H1 (cell line): ENCODE measurements at regions not wholly inside any gene's neighbourhood (a gene's known extent, or its start where the extent isn't known, plus 50 kb on each side); places are given as distances from the start of the nearest gene placed in this dataset.

ENCODE experiments used
- CTCF ChIA-PET: fragments of 300-600 bp; sonication (Branson Sonifier 250); formaldehyde crosslinking; loops from one replicate; lab custom pipeline; 2021; ENCODE audit not compliant: partially characterized antibody; lab: Charles Lee
- POLR2A ChIA-PET: fragments of 300-600 bp; sonication (Branson Sonifier 250); formaldehyde crosslinking; loops from one replicate; lab custom pipeline; 2021; ENCODE audit warnings: inconsistent platforms; ENCODE audit not compliant: partially characterized antibody; lab: Charles Lee
- DNase-seq, 2 experiments: peaks; one replicate each; pipeline versions ENCODE4 v3.0.0 to v3.0.0-alpha.2; 2010 to 2022; ENCODE audit warnings: low spot score in 2 of 2, low read depth in 1 of 2, mixed read lengths in 1 of 2
- FAIRE-seq: peaks from 2 replicates; lab custom pipeline; 2011; peaks lifted over from hg19 to GRCh38; lab: Jason Lieb, UNC
- H2AFZ ChIP-seq: 2 replicates; pipeline ENCODE4 v1.8.1; 2012; ENCODE audit warnings: low read length, inconsistent platforms
- H2AK5ac ChIP-seq: 2 replicates; pipeline ENCODE4 v1.6.1; 2013; ENCODE audit warnings: low read depth, low read length
- H2BK120ac ChIP-seq: replicated peaks from 2 replicates; pipeline ENCODE3; 2013; ENCODE audit warnings: low read depth, low read length, inconsistent platforms
- H2BK12ac ChIP-seq: 2 replicates; pipeline ENCODE4 v1.6.1; 2013; ENCODE audit warnings: low read depth, low read length
- H2BK15ac ChIP-seq: 2 replicates; pipeline ENCODE4 v1.6.1; 2013; ENCODE audit warnings: low read length
- H2BK20ac ChIP-seq: 2 replicates; pipeline ENCODE4 v1.6.1; 2013; ENCODE audit warnings: low read length
- H2BK5ac ChIP-seq: 2 replicates; pipeline ENCODE4 v1.6.1; 2013; ENCODE audit warnings: low read depth, low read length
- H3K14ac ChIP-seq: 2 replicates; pipeline ENCODE4 v1.6.1; 2013; ENCODE audit warnings: inconsistent platforms; ENCODE audit not compliant: insufficient read length
- H3K18ac ChIP-seq: 2 replicates; pipeline ENCODE4 v1.6.1; 2013; ENCODE audit warnings: low read length; ENCODE audit errors: extremely low read depth
- H3K23ac ChIP-seq: 2 replicates; pipeline ENCODE4 v1.6.1; 2013; ENCODE audit warnings: inconsistent platforms; ENCODE audit not compliant: insufficient read length
- H3K23me2 ChIP-seq: 2 replicates; pipeline ENCODE4 v1.6.1; 2013; ENCODE audit warnings: low read depth, low read length
- H3K27ac ChIP-seq: 2 replicates; pipeline ENCODE4 v1.6.1; 2011; ENCODE audit warnings: low read depth, low read length, inconsistent platforms
- H3K27me3 ChIP-seq, 4 experiments: replicated peaks in 1 of 4; 1 replicate in 1 of 4; 2 replicates in 3 of 4; pipeline versions ENCODE4 v1.6.1 to v1.8.1; 2011 to 2013; ENCODE audit warnings: low read length in 3 of 4, mild to moderate bottlenecking in 3 of 4, inconsistent platforms in 2 of 4, mixed read lengths in 2 of 4, moderate library complexity in 1 of 4; ENCODE audit not compliant: control insufficient read depth in 3 of 4, insufficient read depth in 3 of 4; ENCODE audit errors: extremely low read depth in 1 of 4
- H3K36me3 ChIP-seq, 4 experiments: 2 replicates each; pipeline versions ENCODE4 v1.6.1 to v1.8.1; 2011 to 2013; ENCODE audit warnings: mild to moderate bottlenecking in 4 of 4, low read length in 3 of 4, moderate library complexity in 2 of 4, control low read depth in 1 of 4, inconsistent platforms in 1 of 4; ENCODE audit not compliant: insufficient read depth in 4 of 4, control insufficient read depth in 2 of 4
- H3K4ac ChIP-seq: replicated peaks from 2 replicates; pipeline ENCODE3; 2013; ENCODE audit warnings: low read length, low read depth, mixed read lengths, inconsistent platforms; ENCODE audit not compliant: insufficient read length
- H3K4me1 ChIP-seq, 4 experiments: replicated peaks in 1 of 4; 1 replicate in 1 of 4; 2 replicates in 3 of 4; pipeline versions ENCODE4 v1.6.1 to v1.8.1; 2011 to 2013; ENCODE audit warnings: low read length in 3 of 4, inconsistent platforms in 2 of 4, mixed read lengths in 1 of 4; ENCODE audit not compliant: insufficient read depth in 4 of 4, control insufficient read depth in 3 of 4
- H3K4me2 ChIP-seq, 2 experiments: 2 replicates each; pipeline versions ENCODE4 v1.6.1 to v1.8.1; 2011 to 2013; ENCODE audit warnings: low read depth in 2 of 2, low read length in 2 of 2, control low read depth in 1 of 2, inconsistent platforms in 1 of 2, mild to moderate bottlenecking in 1 of 2; ENCODE audit not compliant: insufficient read depth in 1 of 2
- H3K4me3 ChIP-seq, 4 experiments: fragments of 200-600, 300-600 bp in 1 of 4; sonication (generic), shearing (Covaris generic), sonication (Bioruptor Twin) in 1 of 4; 2 replicates each; pipeline versions ENCODE4 v1.5.1 to v1.8.1; 2011 to 2016; ENCODE audit warnings: low read length in 4 of 4, low read depth in 3 of 4, control low read depth in 2 of 4, inconsistent platforms in 2 of 4, mild to moderate bottlenecking in 2 of 4, mixed read lengths in 1 of 4, moderate library complexity in 1 of 4; ENCODE audit not compliant: insufficient read depth in 2 of 4; ENCODE audit errors: extremely low read depth in 1 of 4
- H3K56ac ChIP-seq: replicated peaks from 2 replicates; pipeline ENCODE3; 2013; ENCODE audit warnings: low read depth, mild to moderate bottlenecking, mixed read lengths, low read length, inconsistent platforms; ENCODE audit not compliant: insufficient read length
- H3K79me1 ChIP-seq: 2 replicates; pipeline ENCODE4 v1.6.1; 2013; ENCODE audit warnings: low read depth, low read length, control low read depth
- H3K79me2 ChIP-seq, 2 experiments: 2 replicates each; pipeline versions ENCODE4 v1.6.1 to v1.8.1; 2012 to 2013; ENCODE audit warnings: low read length in 2 of 2, mild to moderate bottlenecking in 2 of 2, inconsistent platforms in 1 of 2; ENCODE audit not compliant: insufficient read depth in 2 of 2, control insufficient read depth in 1 of 2
- H3K9ac ChIP-seq, 4 experiments: replicated peaks in 1 of 4; 1 replicate in 1 of 4; 2 replicates in 3 of 4; pipeline versions ENCODE4 v1.6.1 to v1.8.1; 2011 to 2013; ENCODE audit warnings: low read depth in 3 of 4, low read length in 3 of 4, control low read depth in 2 of 4, mild to moderate bottlenecking in 2 of 4, moderate library complexity in 2 of 4, inconsistent platforms in 1 of 4; ENCODE audit errors: extremely low read depth in 1 of 4
- H3K9me3 ChIP-seq, 2 experiments: 2 replicates each; pipeline versions ENCODE4 v1.6.1 to v1.8.1; 2012 to 2013; ENCODE audit warnings: mild to moderate bottlenecking in 2 of 2, moderate library complexity in 2 of 2, control low read depth in 1 of 2, inconsistent platforms in 1 of 2, low read depth in 1 of 2, low read length in 1 of 2, mixed read lengths in 1 of 2; ENCODE audit not compliant: insufficient read depth in 2 of 2
- H4K20me1 ChIP-seq, 2 experiments: replicated peaks in 1 of 2; 2 replicates each; pipeline versions ENCODE3 to v1.8.1; 2011 to 2013; ENCODE audit warnings: inconsistent platforms in 2 of 2, low read length in 2 of 2, mild to moderate bottlenecking in 1 of 2; ENCODE audit not compliant: insufficient read depth in 2 of 2, control insufficient read depth in 1 of 2
- H4K5ac ChIP-seq: 2 replicates; pipeline ENCODE4 v1.6.1; 2013; ENCODE audit warnings: low read length, low read depth, mixed read lengths, inconsistent platforms; ENCODE audit not compliant: insufficient read length
- H4K8ac ChIP-seq: 2 replicates; pipeline ENCODE4 v1.8.0; 2013; ENCODE audit warnings: mild to moderate bottlenecking, moderate library complexity, low read length, inconsistent platforms; ENCODE audit not compliant: insufficient read depth; ENCODE audit errors: extremely low read depth
- H4K91ac ChIP-seq: replicated peaks from 2 replicates; pipeline ENCODE3; 2013; ENCODE audit warnings: low read length, mixed read lengths, inconsistent platforms; ENCODE audit not compliant: insufficient read length
- BRCA1 ChIP-seq: IDR thresholded peaks from 2 replicates; pipeline ENCODE4 v1.6.1; 2012; ENCODE audit warnings: low read depth, low read length, improper control_type of control experiment
- CREB1 ChIP-seq: IDR thresholded peaks from 2 replicates; pipeline ENCODE4 v1.6.1; 2012; ENCODE audit warnings: inconsistent platforms
- EP300 ChIP-seq, 2 experiments: IDR thresholded peaks; 1 replicate in 1 of 2; 2 replicates in 1 of 2; pipeline ENCODE4 v1.6.1; 2011 to 2012; ENCODE audit warnings: low read depth in 2 of 2, low read length in 2 of 2, mild to moderate bottlenecking in 2 of 2, borderline replicate concordance in 1 of 2, inconsistent platforms in 1 of 2, moderate library complexity in 1 of 2
- NANOG ChIP-seq: IDR thresholded peaks from 2 replicates; pipeline ENCODE4 v1.6.1; 2011; ENCODE audit warnings: low read length, low read depth, mild to moderate bottlenecking, inconsistent platforms; ENCODE audit not compliant: insufficient read depth, poor library complexity, severe bottlenecking
- RBBP5 ChIP-seq: IDR thresholded peaks from 2 replicates; pipeline ENCODE4 v1.7.1; 2012; ENCODE audit warnings: low read depth, mild to moderate bottlenecking, inconsistent platforms, low read length, moderate library complexity, borderline replicate concordance
- RNF2 ChIP-seq: fragments of 200-900, 300-1000 bp; sonication (generic); IDR thresholded peaks from 2 replicates; pipeline ENCODE4 v1.7.1; 2016; ENCODE audit warnings: borderline replicate concordance, low read depth, mild to moderate bottlenecking, antibody characterized with exemption, low read length; ENCODE audit not compliant: poor library complexity, severe bottlenecking; ENCODE audit errors: missing control alignments
- WGBS, 2 experiments: shearing (Covaris generic) in 1 of 2; methylation state at CpG; one replicate each; pipeline versions ENCODE4 v1.1.6 to v1.1.7; 2013 to 2015; ENCODE audit warnings: low lambda C conversion rate in 2 of 2, mixed read lengths in 2 of 2, inconsistent platforms in 1 of 2, low coverage in 1 of 2, missing lambda C conversion rate in 1 of 2; ENCODE audit not compliant: insufficient replicate concordance in 2 of 2, insufficient coverage in 1 of 2, insufficient read length in 1 of 2; ENCODE audit errors: extremely low coverage in 1 of 2, missing lambda C conversion rate in 1 of 2; 5-methylcytosine and 5-hydroxymethylcytosine counted together

DNA sequence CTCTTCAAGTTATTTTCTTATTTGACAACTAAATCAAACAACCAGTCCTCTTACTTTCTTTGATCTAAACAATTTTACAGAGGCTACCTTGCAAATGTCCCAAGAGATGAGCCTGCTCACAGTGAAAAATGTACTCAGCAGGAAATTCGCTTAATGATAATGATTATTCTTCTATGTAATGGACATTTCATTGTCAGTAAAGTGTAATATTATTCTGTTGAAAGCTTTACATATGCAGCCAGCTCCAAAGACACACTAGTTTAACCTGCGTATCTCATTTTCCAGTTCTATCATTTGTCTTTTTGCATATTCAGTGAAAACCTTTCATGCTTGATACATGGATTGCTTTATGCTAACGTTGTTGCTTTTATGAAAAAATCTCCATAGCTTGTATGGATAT is 758.7 kb upstream of the ZNF608 start:
- Histone ChIP-seq H2BK20ac (no peak overlapping the region), H3K9ac (no peak overlapping the region), H2BK5ac (no peak overlapping the region), H3K18ac (no peak overlapping the region), H4K20me1 (no peaks in the 10 kb centered on the region), H3K23me2 (no peaks in the 10 kb centered on the region; the same call in 1 of the 2 replicates), H3K79me2 (no peaks in the 10 kb centered on the region), H4K91ac (no peak overlapping the region), H3K4me1 (peaks cover 0 to 3% (median 0%) of the 10 kb centered on the region in 4 experiments; a peak in 2 of 7 replicates), H2BK120ac (no peak overlapping the region), H3K79me1 (no peaks in the 10 kb centered on the region), H3K4ac (no peak overlapping the region), H4K8ac (no peak overlapping the region), H2BK15ac (no peak overlapping the region), H2AK5ac (no peak overlapping the region), H2AFZ (no peak overlapping the region), H3K36me3 (no peaks in the 10 kb centered on the region), H3K27me3 (no peaks in the 10 kb centered on the region), H3K4me3 (no peak overlapping the region), H3K27ac (no peak overlapping the region), H3K56ac (no peak overlapping the region), H4K5ac (no peak overlapping the region), H3K14ac (no peak overlapping the region), H3K4me2 (no peak overlapping the region), H3K23ac (no peak overlapping the region), H2BK12ac (no peak overlapping the region), H3K9me3 (0 out of 4 replicates have a peak, but pooled peaks cover 0 to 3% of the 10 kb centered on the region in 2 experiments)
- no peak for DNase-seq
- FAIRE-seq = no peak
- 89% methylated on average over 3 of the region's 3 CpGs; no CpG with 5 or more reads in 1 of the 2 experiments for WGBS, 2 experiments
- POLR2A ChIA-PET = no interaction called here
- TF ChIP-seq BRCA1 (no peak), CREB1 (no peak), EP300 (IDR thresholded peaks at IDR 0.05; ENCODE audit: borderline replicate concordance in 1 of 2, low read depth in 2 of 2, low read length in 2 of 2) (no peak), RBBP5 (no peak), NANOG (no peak), RNF2 (no peak)
- CTCF ChIA-PET = interaction anchor here (1.1 kb wide), 1 partner anchor 995 kb away, joined by 3 read pairs; no protein-coding TSS in a partner anchor
